AG10803 (cell line): ENCODE measurements at regions not wholly inside any gene's neighbourhood (a gene's known extent, or its start where the extent isn't known, plus 50 kb on each side); places are given as distances from the start of the nearest gene placed in this dataset.

Experiments
- DNase-seq: peaks from one replicate; pipeline ENCODE4 v3.0.0; 2010; ENCODE audit warnings: low read depth
- H3K4me3 ChIP-seq: 2 replicates; pipeline ENCODE4 v1.5.1; 2011; ENCODE audit warnings: mild to moderate bottlenecking, low read length, control low read depth
- TF ChIP-seq, protein P1 (sequence below): conservative IDR thresholded peaks from 2 replicates; pipeline ENCODE4 v1.5.1; 2011; ENCODE audit warnings: mild to moderate bottlenecking, low read length, control low read depth, inconsistent platforms

DNA sequence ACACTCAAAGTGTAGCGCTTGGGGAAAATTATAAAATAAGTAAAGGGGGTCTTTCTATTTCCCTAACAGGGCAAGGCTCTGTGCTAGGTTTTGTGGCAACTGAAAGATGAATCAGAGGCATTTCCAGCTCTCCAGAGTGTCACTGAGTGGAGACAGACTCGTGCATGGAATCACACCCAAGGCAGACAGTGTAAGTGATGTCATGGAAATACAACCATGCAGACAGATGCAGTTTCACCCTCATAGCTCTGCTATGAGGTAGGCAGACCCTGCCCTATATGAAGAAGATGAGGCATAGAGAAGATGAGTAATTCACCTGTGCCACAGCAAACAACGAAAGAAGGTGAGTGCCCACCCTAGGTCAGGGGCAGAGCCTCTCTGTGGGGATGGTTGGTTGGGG lies 57.2 kb upstream of the PITRM1 start:
- TF ChIP-seq, protein P1, sequence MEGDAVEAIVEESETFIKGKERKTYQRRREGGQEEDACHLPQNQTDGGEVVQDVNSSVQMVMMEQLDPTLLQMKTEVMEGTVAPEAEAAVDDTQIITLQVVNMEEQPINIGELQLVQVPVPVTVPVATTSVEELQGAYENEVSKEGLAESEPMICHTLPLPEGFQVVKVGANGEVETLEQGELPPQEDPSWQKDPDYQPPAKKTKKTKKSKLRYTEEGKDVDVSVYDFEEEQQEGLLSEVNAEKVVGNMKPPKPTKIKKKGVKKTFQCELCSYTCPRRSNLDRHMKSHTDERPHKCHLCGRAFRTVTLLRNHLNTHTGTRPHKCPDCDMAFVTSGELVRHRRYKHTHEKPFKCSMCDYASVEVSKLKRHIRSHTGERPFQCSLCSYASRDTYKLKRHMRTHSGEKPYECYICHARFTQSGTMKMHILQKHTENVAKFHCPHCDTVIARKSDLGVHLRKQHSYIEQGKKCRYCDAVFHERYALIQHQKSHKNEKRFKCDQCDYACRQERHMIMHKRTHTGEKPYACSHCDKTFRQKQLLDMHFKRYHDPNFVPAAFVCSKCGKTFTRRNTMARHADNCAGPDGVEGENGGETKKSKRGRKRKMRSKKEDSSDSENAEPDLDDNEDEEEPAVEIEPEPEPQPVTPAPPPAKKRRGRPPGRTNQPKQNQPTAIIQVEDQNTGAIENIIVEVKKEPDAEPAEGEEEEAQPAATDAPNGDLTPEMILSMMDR, result no peak
- peak; percentile 34 for DNase-seq
- no peak overlapping the region for H3K4me3 ChIP-seq

DNA sequence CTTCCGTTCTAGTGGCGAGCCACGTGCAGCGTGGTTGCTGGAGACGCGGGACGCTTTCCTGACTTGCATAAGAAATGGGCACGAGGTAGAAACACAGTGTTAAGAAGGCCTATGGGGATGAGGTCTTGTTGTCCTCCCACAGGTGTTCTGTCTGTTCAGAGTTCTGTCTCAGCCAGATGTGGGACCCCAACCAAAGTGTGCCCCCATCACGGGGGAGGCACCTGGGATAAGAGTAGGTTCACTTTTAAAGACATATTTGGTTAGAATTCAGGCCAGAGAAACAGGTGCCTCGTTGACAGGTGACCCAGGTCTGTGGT lies 56.0 kb upstream of the PITRM1 start:
- DNase-seq, result no peak
- H3K4me3 ChIP-seq, result no peak overlapping the region
- TF ChIP-seq, protein P1, result no peak

DNA sequence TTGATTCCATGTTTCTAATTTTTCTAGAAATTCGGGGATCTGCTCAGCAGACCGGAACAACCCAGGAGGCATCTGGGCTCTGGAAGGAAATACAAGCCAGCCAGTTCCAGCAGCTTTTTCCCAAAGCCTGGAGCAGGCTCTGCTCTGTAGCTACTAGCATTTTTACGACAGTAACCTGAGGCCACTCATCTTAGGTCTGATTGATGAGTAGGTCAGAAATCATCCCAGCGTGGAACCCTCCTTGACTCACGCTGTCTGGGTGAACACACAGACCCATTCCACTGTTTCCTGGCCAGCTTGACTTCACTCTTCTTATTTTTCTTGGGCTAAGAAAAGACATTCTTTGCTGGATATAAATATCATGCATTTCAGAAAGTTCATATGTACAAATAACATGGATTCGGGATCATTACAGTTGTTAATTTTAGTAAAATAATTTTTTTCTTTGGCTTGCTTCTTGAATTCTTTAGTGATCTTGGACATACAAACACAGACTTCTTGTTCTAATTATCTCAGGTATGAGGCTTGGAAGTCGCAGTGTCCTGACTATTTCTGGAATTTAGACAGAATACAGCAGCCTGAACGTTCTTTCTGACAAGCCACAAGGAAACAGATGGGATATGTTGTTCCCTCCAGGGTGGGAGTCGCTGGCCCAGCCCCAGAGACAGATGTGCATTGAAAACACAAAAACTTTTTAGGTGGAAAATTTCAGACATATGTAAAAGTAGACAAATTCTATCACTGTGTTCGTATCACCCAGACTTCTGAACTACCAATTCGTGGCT lies 54.6 kb upstream of the PITRM1 start:
- DNase-seq, result peak; percentile 93
- H3K4me3 ChIP-seq, result no peak overlapping the region
- TF ChIP-seq, protein P1, result no peak

DNA sequence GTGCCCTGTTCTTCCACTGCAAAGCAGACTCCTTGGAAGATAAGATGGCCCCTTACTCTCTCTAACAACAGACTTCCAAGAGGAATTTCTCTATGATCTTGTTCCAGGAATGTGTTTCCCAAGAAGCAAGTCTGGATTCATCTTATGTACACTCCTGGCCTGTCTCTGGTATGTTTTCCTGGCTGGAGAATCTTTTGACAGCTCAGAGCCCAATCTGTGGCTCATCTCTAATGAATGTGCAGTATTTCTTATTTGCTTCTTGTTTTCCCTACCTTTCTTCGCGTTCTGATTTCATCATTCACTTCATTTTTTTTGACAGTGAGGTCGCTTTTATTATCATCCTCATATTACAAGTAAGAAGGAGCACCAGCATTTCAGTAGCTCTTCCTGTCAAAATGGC lies 53.0 kb upstream of the PITRM1 start:
- H3K4me3 ChIP-seq, result no peak overlapping the region
- TF ChIP-seq, protein P1, result no peak
- peak; percentile 92 for DNase-seq

DNA sequence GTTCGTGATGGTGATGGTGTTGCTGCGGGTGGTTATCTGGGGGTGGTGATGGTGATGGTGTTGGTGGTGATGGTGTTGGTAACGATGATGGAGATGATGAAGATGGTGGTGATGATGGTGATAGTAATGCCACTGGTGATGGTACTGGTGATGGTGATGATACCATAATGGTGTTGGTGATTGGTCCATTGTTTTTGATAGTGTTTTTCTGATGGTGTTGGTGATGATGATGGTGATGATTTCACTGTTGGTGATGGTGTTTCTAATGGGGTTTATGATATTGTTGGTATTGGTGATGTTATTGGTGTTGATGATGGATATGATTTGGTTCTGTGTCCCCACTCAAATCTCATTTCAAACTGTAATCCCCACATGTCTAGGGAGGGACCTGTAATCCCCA lies 51.7 kb upstream of the PITRM1 start:
- TF ChIP-seq, protein P1, result no peak
- no peak overlapping the region for H3K4me3 ChIP-seq
- no peak for DNase-seq

DNA sequence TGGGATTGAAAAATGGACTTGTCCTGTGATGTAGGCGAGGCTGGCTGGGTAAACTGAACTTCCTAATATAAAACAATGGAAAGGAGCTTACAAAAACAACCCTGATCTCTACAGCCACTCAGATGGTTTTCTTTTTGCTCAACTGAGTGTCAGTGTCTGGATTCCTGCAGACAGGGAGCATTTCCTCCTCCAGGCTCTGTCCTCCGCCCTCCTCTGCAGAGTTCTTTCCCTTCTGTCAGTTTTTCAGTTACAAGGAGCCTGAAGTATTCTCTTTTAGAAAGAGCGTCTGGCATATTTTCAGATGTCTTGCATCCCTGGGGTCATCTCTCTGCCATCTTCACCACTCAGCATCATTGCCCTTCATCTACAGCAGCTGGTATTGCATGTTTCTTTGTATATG lies 50.0 kb upstream of the PITRM1 start:
- no peak for DNase-seq
- TF ChIP-seq, protein P1, result no peak
- no peak overlapping the region for H3K4me3 ChIP-seq
